DND-41 (cell line): ENCODE measurements at regions not wholly inside any gene's neighbourhood (a gene's known extent, or its start where the extent isn't known, plus 50 kb on each side); places are given as distances from the start of the nearest gene placed in this dataset.

ENCODE experiments used
- EZH2 ChIP-seq: IDR thresholded peaks from 3 replicates; pipeline ENCODE4 v1.6.1; 2012; ENCODE audit warnings: borderline replicate concordance, low read depth, mild to moderate bottlenecking, moderate library complexity, low read length, inconsistent platforms; ENCODE audit not compliant: severe bottlenecking
- TF ChIP-seq, protein P1 (sequence below): IDR thresholded peaks from 2 replicates; pipeline ENCODE4 v1.5.1; 2012; ENCODE audit warnings: borderline replicate concordance, low read length, moderate library complexity, mild to moderate bottlenecking; ENCODE audit not compliant: poor library complexity, severe bottlenecking; ENCODE audit errors: extremely low read depth

DNA sequence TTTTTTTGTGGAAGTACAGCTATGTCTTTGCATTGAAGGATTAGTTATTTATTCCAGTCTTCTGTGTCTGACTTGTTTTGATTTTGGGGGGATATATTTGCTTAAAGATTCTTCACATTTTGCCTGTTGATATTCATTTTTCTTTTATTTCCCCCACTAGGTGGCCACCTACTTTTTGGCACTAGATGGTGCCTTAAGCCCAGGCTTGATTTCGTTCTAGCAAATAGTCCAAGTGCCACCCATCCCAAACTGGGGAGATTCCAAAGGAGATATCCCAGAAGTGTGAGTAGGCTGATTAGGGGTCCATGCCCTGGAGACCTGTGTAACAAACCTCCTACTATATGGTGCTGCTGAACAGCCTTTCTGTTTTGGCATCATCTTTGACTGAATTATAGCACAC lies 80.0 kb upstream of the SPATA16 start:
- TF ChIP-seq, protein P1, sequence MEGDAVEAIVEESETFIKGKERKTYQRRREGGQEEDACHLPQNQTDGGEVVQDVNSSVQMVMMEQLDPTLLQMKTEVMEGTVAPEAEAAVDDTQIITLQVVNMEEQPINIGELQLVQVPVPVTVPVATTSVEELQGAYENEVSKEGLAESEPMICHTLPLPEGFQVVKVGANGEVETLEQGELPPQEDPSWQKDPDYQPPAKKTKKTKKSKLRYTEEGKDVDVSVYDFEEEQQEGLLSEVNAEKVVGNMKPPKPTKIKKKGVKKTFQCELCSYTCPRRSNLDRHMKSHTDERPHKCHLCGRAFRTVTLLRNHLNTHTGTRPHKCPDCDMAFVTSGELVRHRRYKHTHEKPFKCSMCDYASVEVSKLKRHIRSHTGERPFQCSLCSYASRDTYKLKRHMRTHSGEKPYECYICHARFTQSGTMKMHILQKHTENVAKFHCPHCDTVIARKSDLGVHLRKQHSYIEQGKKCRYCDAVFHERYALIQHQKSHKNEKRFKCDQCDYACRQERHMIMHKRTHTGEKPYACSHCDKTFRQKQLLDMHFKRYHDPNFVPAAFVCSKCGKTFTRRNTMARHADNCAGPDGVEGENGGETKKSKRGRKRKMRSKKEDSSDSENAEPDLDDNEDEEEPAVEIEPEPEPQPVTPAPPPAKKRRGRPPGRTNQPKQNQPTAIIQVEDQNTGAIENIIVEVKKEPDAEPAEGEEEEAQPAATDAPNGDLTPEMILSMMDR = peak; percentile 43
- no peak for TF ChIP-seq EZH2
